KMS-11 (cell line): ENCODE measurements at regions not wholly inside any gene's neighbourhood (a gene's known extent, or its start where the extent isn't known, plus 50 kb on each side); places are given as distances from the start of the nearest gene placed in this dataset.

Experiments
- H2AFZ ChIP-seq: fragments of 200-600 bp; sonication (generic); 2 replicates; pipeline ENCODE4 v1.6.1; 2016; ENCODE audit warnings: antibody characterized with exemption, mixed run types, low read depth
- H3K27ac ChIP-seq: fragments of 200-600 bp; sonication (generic); 2 replicates; pipeline ENCODE4 v1.6.1; 2016; ENCODE audit warnings: mild to moderate bottlenecking, mixed run types
- H3K27me3 ChIP-seq: fragments of 200-600 bp; sonication (generic); 2 replicates; pipeline ENCODE4 v1.6.1; 2017; ENCODE audit warnings: mild to moderate bottlenecking, low read depth, mixed run types, moderate library complexity; ENCODE audit not compliant: insufficient read depth
- H3K36me3 ChIP-seq: fragments of 200-600 bp; sonication (generic); 2 replicates; pipeline ENCODE4 v1.6.1; 2017; ENCODE audit warnings: mild to moderate bottlenecking, mixed run types; ENCODE audit not compliant: insufficient read depth
- H3K4me1 ChIP-seq: fragments of 200-600 bp; sonication (generic); 2 replicates; pipeline ENCODE4 v1.6.1; 2016; ENCODE audit warnings: mild to moderate bottlenecking, low read depth, mixed run types; ENCODE audit not compliant: poor library complexity, severe bottlenecking
- H3K4me2 ChIP-seq: fragments of 200-600 bp; sonication (generic); 2 replicates; pipeline ENCODE4 v1.7.0; 2016; ENCODE audit warnings: mild to moderate bottlenecking, mixed run types
- H3K4me3 ChIP-seq: fragments of 200-600 bp; sonication (generic); IDR thresholded peaks from 2 replicates; pipeline ENCODE4 v1.6.1; 2017; ENCODE audit warnings: low read depth, low read length, mixed read lengths; ENCODE audit not compliant: insufficient read depth
- H3K79me2 ChIP-seq: fragments of 200-600 bp; sonication (generic); 2 replicates; pipeline ENCODE4 v1.6.1; 2016; ENCODE audit warnings: low read depth, mixed run types; ENCODE audit not compliant: insufficient read depth
- H3K9ac ChIP-seq: fragments of 200-600 bp; sonication (generic); 2 replicates; pipeline ENCODE4 v1.6.1; 2016; ENCODE audit warnings: mild to moderate bottlenecking, mixed run types
- H4K20me1 ChIP-seq: fragments of 200-600 bp; sonication (generic); 2 replicates; pipeline ENCODE4 v1.6.1; 2016; ENCODE audit warnings: mild to moderate bottlenecking, mixed run types; ENCODE audit not compliant: insufficient read depth
- CTCF ChIP-seq: fragments of 200-600 bp; sonication (generic); conservative IDR thresholded peaks from 2 replicates; pipeline ENCODE4 v1.6.1; 2017; ENCODE audit warnings: low read depth, mild to moderate bottlenecking, antibody characterized with exemption, low read length, moderate library complexity, mixed read lengths

- Histone ChIP-seq H3K4me2 (no peak overlapping the region), H3K36me3 (no peaks in the 10 kb centered on the region), H4K20me1 (no peaks in the 10 kb centered on the region), H2AFZ (no peak overlapping the region), H3K9ac (no peak overlapping the region), H3K27ac (no peak overlapping the region), H3K79me2 (no peaks in the 10 kb centered on the region), H3K27me3 (no peaks in the 10 kb centered on the region), H3K4me3 (no peak overlapping the region), H3K4me1 (no peaks in the 10 kb centered on the region)
- no peak for TF ChIP-seq CTCF
These were observed 136.4 kb downstream of the SST start for GRCh38 chr3:187533797-187534196.

GRCh38 chr3:187531831-187532230 is 138.4 kb downstream of the SST start:
- Histone ChIP-seq H3K9ac (no peak overlapping the region), H3K27me3 (no peaks in the 10 kb centered on the region), H3K4me3 (no peak overlapping the region), H3K79me2 (no peaks in the 10 kb centered on the region), H2AFZ (no peak overlapping the region), H3K36me3 (no peaks in the 10 kb centered on the region), H3K4me1 (no peaks in the 10 kb centered on the region), H3K4me2 (no peak overlapping the region), H4K20me1 (no peaks in the 10 kb centered on the region), H3K27ac (no peak overlapping the region)
- TF ChIP-seq CTCF = no peak

- H3K36me3 ChIP-seq = no peaks in the 10 kb centered on the region
- H3K79me2 ChIP-seq = no peaks in the 10 kb centered on the region
- no peak overlapping the region for H3K4me2 ChIP-seq
- no peak overlapping the region for H3K4me3 ChIP-seq
- no peak overlapping the region for H3K27ac ChIP-seq
- no peak overlapping the region for H3K9ac ChIP-seq
- no peaks in the 10 kb centered on the region for H3K4me1 ChIP-seq
- H2AFZ ChIP-seq = no peak overlapping the region
- H3K27me3 ChIP-seq = no peaks in the 10 kb centered on the region
- H4K20me1 ChIP-seq = no peaks in the 10 kb centered on the region
- TF ChIP-seq CTCF = no peak
These were observed 147.3 kb downstream of the SST start for GRCh38 chr3:187522890-187523289.

GRCh38 chr3:187522293-187522692 is 147.9 kb downstream of the SST start:
- H3K27me3 ChIP-seq = no peaks in the 10 kb centered on the region
- no peak overlapping the region for H3K4me3 ChIP-seq
- H2AFZ ChIP-seq = no peak overlapping the region
- H4K20me1 ChIP-seq = no peaks in the 10 kb centered on the region
- H3K79me2 ChIP-seq = no peaks in the 10 kb centered on the region
- H3K36me3 ChIP-seq = no peaks in the 10 kb centered on the region
- H3K27ac ChIP-seq = no peak overlapping the region
- no peaks in the 10 kb centered on the region for H3K4me1 ChIP-seq
- no peak overlapping the region for H3K9ac ChIP-seq
- no peak for TF ChIP-seq CTCF
- no peak overlapping the region for H3K4me2 ChIP-seq

- H3K4me2 ChIP-seq = no peak overlapping the region
- no peaks in the 10 kb centered on the region for H3K27me3 ChIP-seq
- no peak for TF ChIP-seq CTCF
These were observed 148.6 kb downstream of the SST start for GRCh38 chr3:187521546-187521945.

More at GRCh38 chr3:187521546-187521945, 148.6 kb downstream of the SST start:
- Histone ChIP-seq H4K20me1 (no peaks in the 10 kb centered on the region), H2AFZ (no peak overlapping the region), H3K4me3 (no peak overlapping the region), H3K9ac (no peak overlapping the region), H3K36me3 (no peaks in the 10 kb centered on the region), H3K27ac (no peak overlapping the region), H3K79me2 (no peaks in the 10 kb centered on the region), H3K4me1 (no peaks in the 10 kb centered on the region)
